BE2C (cell line): ENCODE measurements at regions not wholly inside any gene's neighbourhood (a gene's known extent, or its start where the extent isn't known, plus 50 kb on each side); places are given as distances from the start of the nearest gene placed in this dataset.

Experiments
- DNase-seq: peaks from one replicate; pipeline ENCODE4 v3.0.0-alpha.2; 2020
- H3K27me3 ChIP-seq: fragments of 250-450 bp; sonication (Bioruptor Pico); 2 replicates; pipeline ENCODE4 v1.5.1; 2020; ENCODE audit warnings: mild to moderate bottlenecking
- H3K36me3 ChIP-seq: fragments of 250-450 bp; sonication (Bioruptor Pico); 2 replicates; pipeline ENCODE4 v1.5.1; 2020; ENCODE audit warnings: mild to moderate bottlenecking
- H3K4me1 ChIP-seq: fragments of 250-450 bp; sonication (Bioruptor Pico); 2 replicates; pipeline ENCODE4 v1.5.1; 2020
- H3K4me3 ChIP-seq: 2 replicates; pipeline ENCODE4 v1.5.1; 2011; ENCODE audit warnings: low read depth, low read length
- H3K9me3 ChIP-seq: fragments of 250-450 bp; sonication (Bioruptor Pico); 2 replicates; pipeline ENCODE4 v1.5.1; 2020
- TF ChIP-seq, protein P1 (sequence below): IDR thresholded peaks from 2 replicates; pipeline ENCODE4 v1.5.1; 2012; ENCODE audit warnings: mild to moderate bottlenecking, low read depth, low read length

DNA sequence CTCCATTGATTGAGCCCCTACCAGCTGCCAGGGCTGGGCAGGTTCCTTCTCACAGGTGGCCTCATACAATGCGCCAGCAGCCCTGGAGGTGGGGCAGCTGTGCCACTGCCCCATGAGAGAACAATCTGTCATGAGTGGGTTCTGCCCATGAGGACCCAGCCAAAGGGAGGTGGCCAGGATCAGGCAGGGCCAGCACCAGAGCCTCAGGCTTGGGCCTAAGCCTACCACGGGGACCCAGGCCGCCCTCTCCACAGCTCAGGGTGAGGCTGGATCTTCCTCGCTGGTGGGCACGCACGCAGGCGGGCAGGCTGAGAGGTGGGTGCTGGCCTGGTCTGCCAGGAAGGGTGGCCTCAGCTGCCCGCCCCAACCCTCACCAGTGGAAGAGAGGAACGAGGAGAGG, 110.7 kb downstream of the KIF26A start:
- H3K4me1 ChIP-seq: peaks cover 2% of the 10 kb centered on the region; the same call in 1 of the 2 replicates
- TF ChIP-seq, protein P1, sequence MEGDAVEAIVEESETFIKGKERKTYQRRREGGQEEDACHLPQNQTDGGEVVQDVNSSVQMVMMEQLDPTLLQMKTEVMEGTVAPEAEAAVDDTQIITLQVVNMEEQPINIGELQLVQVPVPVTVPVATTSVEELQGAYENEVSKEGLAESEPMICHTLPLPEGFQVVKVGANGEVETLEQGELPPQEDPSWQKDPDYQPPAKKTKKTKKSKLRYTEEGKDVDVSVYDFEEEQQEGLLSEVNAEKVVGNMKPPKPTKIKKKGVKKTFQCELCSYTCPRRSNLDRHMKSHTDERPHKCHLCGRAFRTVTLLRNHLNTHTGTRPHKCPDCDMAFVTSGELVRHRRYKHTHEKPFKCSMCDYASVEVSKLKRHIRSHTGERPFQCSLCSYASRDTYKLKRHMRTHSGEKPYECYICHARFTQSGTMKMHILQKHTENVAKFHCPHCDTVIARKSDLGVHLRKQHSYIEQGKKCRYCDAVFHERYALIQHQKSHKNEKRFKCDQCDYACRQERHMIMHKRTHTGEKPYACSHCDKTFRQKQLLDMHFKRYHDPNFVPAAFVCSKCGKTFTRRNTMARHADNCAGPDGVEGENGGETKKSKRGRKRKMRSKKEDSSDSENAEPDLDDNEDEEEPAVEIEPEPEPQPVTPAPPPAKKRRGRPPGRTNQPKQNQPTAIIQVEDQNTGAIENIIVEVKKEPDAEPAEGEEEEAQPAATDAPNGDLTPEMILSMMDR: no peak

GRCh38 chr14:104249706-104250105, 111.3 kb downstream of the KIF26A start:
- Histone ChIP-seq H3K9me3 (peaks cover 12% of the 10 kb centered on the region), H3K4me3 (no peak overlapping the region), H3K27me3 (no peaks in the 10 kb centered on the region), H3K4me1 (peaks cover 2% of the 10 kb centered on the region; the same call in 1 of the 2 replicates), H3K36me3 (peaks cover 10% of the 10 kb centered on the region; the same call in 1 of the 2 replicates)
- TF ChIP-seq, protein P1: no peak
- DNase-seq: peak; percentile 5

More for the DNA sequence above, 110.7 kb downstream of the KIF26A start:
- H3K27me3 ChIP-seq: no peaks in the 10 kb centered on the region
- DNase-seq: peak; percentile 10
- peaks cover 12% of the 10 kb centered on the region for H3K9me3 ChIP-seq
- no peak overlapping the region for H3K4me3 ChIP-seq
- H3K36me3 ChIP-seq: peaks cover 11% of the 10 kb centered on the region; the same call in 1 of the 2 replicates

DNA sequence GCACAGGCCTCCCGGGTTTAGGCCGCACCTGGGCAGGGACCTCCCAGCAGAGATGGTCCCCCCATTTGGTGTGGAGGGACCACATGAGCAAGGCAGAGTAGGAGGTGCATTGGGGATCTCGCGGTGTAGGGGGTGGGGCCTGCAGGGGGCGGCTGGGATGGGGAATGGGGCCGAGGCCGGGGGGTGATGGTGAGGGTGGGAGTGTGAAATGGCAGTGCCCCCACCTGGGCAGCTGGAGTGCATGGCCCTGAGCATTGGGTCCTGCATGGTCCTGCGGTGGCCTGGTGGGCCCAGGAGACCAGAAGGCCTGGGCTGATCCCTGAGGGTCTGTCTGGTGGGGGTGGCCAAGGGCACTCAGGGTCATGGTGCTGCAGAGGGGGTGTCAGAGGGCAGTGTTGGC, 111.8 kb downstream of the KIF26A start:
- H3K27me3 ChIP-seq: no peaks in the 10 kb centered on the region
- TF ChIP-seq, protein P1: no peak
- peaks cover 7% of the 10 kb centered on the region for H3K9me3 ChIP-seq
- H3K36me3 ChIP-seq: peaks cover 6% of the 10 kb centered on the region; the same call in 1 of the 2 replicates
- H3K4me3 ChIP-seq: no peak overlapping the region
- H3K4me1 ChIP-seq: peaks cover 2% of the 10 kb centered on the region; the same call in 1 of the 2 replicates
- peak; percentile 7 for DNase-seq

DNA sequence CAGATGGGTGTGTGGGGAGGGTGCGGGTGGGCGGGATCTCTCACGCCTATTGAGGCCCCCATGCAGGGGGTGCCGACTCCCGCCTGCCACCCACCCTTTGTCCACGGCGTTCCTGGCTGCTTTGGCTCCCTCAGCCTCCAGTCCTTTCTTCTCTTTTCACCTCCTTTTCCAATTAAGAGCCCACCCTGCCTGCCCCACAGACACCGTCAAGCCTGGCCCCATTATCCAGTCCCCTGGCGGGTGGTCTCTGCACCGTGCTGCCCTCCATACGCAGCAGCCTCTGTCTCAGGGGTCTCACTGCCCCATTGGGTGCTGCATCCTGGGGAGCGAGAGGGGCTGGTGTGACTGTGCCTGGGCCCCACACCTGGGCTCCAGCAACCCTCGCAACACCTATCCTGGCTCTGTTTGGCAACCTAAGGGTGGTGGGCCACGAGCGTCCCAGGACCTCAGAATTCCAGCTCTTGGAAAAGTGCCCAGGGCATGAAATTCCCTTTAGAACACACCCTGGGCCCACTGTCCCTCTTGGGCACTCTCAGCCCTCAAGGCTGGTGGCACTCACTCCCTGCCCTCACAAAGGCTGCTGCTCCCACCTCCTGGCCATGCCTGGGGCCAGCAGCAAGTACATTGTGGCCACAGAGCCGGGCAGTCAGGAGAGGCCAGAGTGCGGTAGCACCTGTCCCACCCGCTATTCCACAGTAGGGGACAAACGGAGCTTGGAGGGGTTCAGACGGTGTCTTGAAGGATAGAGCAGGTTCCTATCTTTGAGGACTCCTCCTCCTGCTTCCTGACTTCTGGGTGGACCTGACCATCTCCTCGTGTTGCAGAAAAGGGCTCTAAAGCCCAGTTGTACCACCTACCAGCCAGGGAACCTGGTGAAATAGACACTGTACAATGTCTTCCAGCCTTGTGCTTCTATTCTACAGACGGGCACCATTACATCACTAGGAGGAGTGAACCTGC, 114.1 kb downstream of the KIF26A start:
- Histone ChIP-seq H3K36me3 (no peaks in the 10 kb centered on the region), H3K4me3 (no peak overlapping the region), H3K9me3 (peaks cover 3% of the 10 kb centered on the region; the same call in 1 of the 2 replicates), H3K27me3 (no peaks in the 10 kb centered on the region), H3K4me1 (peaks cover 2% of the 10 kb centered on the region; the same call in 1 of the 2 replicates)
- TF ChIP-seq, protein P1: 0 out of 2 replicates have a peak, but pooled peaks have one; percentile 4
- peak; percentile 7 for DNase-seq

- DNase-seq: peak; percentile 7
- H3K4me3 ChIP-seq: no peak overlapping the region
These were observed 114.9 kb downstream of the KIF26A start for GRCh38 chr14:104253223-104253822.

More at GRCh38 chr14:104253223-104253822, 114.9 kb downstream of the KIF26A start:
- Histone ChIP-seq H3K27me3 (no peaks in the 10 kb centered on the region), H3K9me3 (peaks cover 3% of the 10 kb centered on the region; the same call in 1 of the 2 replicates), H3K4me1 (no peaks in the 10 kb centered on the region), H3K36me3 (no peaks in the 10 kb centered on the region)
- TF ChIP-seq, protein P1: no peak
